Subcutaneous abdominal adipose tissue (tissue), 5 donors: ENCODE measurements at regions not wholly inside any gene's neighbourhood (a gene's known extent, or its start where the extent isn't known, plus 50 kb on each side); places are given as distances from the start of the nearest gene placed in this dataset.
"Not testable (repeated sequence)": the region's sequence is repeated elsewhere in the genome, so short reads cannot be mapped to it uniquely, and the experiment has no call there.

Experiments
- H3K27ac ChIP-seq: one replicate; pipeline ENCODE4 v1.7.0; 2013; ENCODE audit warnings: low read depth, mild to moderate bottlenecking, inconsistent platforms, low read length, moderate library complexity
- H3K27me3 ChIP-seq, 5 donors: one replicate each; pipeline ENCODE4 v1.7.0; 2013; ENCODE audit warnings: low read length in 5 of 5, inconsistent platforms in 1 of 5; ENCODE audit not compliant: control insufficient read depth in 5 of 5, insufficient read depth in 4 of 5
- H3K36me3 ChIP-seq, 5 donors: one replicate each; pipeline ENCODE4 v1.7.0; 2013; ENCODE audit warnings: low read length in 5 of 5; ENCODE audit not compliant: control insufficient read depth in 5 of 5, insufficient read depth in 5 of 5
- H3K4me1 ChIP-seq, 5 donors: one replicate each; pipeline ENCODE4 v1.7.0; 2013; ENCODE audit warnings: low read length in 5 of 5, mild to moderate bottlenecking in 3 of 5, moderate library complexity in 1 of 5; ENCODE audit not compliant: control insufficient read depth in 5 of 5, insufficient read depth in 5 of 5
- H3K4me3 ChIP-seq, 5 donors: one replicate each; pipeline ENCODE4 v1.7.0; 2013; ENCODE audit warnings: low read length in 5 of 5, low read depth in 1 of 5
- H3K9ac ChIP-seq, 5 donors: one replicate each; pipeline ENCODE4 v1.7.0; 2013; ENCODE audit warnings: low read length in 5 of 5, mild to moderate bottlenecking in 4 of 5, moderate library complexity in 3 of 5
- H3K9me3 ChIP-seq, 5 donors: one replicate each; pipeline ENCODE4 v1.7.0; 2013; ENCODE audit warnings: low read length in 5 of 5; ENCODE audit not compliant: control insufficient read depth in 5 of 5
- donor health status: healthy.
- donor health status: healthy.
- donor health status: healthy.
- donor health status: healthy.
- donor health status: healthy.

GRCh38 chr11:71136095-71136845 lies 116.1 kb downstream of the SHANK2 start:
- H3K27me3 ChIP-seq = peaks cover 0 to 7% (median 3%) of the 10 kb centered on the region in 5 donors
- H3K4me1 ChIP-seq = peaks cover 0 to 6% (median 2%) of the 10 kb centered on the region in 5 donors
- H3K4me3 ChIP-seq = no peak overlapping the region
- H3K27ac ChIP-seq = no peak overlapping the region
- no peak overlapping the region for H3K9ac ChIP-seq
- H3K36me3 ChIP-seq = no peaks in the 10 kb centered on the region
- H3K9me3 ChIP-seq = peaks cover 0 to 5% (median 0%) of the 10 kb centered on the region in 5 donors

DNA sequence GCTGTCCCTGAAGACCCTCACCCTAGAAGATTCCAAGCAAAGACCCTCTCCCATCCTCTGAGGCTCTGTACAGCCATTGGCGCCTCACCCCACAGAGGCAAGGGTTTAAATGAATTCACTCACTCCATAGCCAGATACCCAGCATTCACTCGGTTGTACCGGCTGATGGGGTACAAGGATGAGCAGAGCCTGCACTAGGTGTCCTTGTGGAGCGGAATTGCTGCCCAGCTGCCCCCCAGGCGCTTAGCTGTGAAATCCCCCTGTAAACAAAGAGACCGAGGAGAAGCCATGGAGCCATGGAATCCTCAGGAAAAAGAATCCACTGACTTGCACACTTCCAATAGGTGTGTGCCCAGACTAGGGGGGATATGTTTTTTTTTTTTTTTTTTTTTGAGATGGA lies 117.3 kb downstream of the SHANK2 start:
- no peaks in the 10 kb centered on the region for H3K36me3 ChIP-seq
- peaks cover 0 to 6% (median 2%) of the 10 kb centered on the region in 5 donors for H3K4me1 ChIP-seq
- no peak overlapping the region for H3K9ac ChIP-seq
- no peak overlapping the region for H3K27ac ChIP-seq
- H3K27me3 ChIP-seq = peaks cover 0 to 7% (median 0%) of the 10 kb centered on the region in 5 donors
- H3K9me3 ChIP-seq = peaks cover 0 to 5% (median 0%) of the 10 kb centered on the region in 5 donors
- no peak overlapping the region for H3K4me3 ChIP-seq

- no peak overlapping the region for H3K27ac ChIP-seq
- H3K4me3 ChIP-seq = no peak overlapping the region
- H3K9ac ChIP-seq = no peak overlapping the region
- no peaks in the 10 kb centered on the region for H3K36me3 ChIP-seq
- H3K27me3 ChIP-seq = peaks cover 0 to 7% (median 0%) of the 10 kb centered on the region in 5 donors
- peaks cover 0 to 5% (median 0%) of the 10 kb centered on the region in 5 donors for H3K9me3 ChIP-seq
- no peaks in the 10 kb centered on the region for H3K4me1 ChIP-seq
Observed at GRCh38 chr11:71133946-71134345, 118.4 kb downstream of the SHANK2 start.

DNA sequence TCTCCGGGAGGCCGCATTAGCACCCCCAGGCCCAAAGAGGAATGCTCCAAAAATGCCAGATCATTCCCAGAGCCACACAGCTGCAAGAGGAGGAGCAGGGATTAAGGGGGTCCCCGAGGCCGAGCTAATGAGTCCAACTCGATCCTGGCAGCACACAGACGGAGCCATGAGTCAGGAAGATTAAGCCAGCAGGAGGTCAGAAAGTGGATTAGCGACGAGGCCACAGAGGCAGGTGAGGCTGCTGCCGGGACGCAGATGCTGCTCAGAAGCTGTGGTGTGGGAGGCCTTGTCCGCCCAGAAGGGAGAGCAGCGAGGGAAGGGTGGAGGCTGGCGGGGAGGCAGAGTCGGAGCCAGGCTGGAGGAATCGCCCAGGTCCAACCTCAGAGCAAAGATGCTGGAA lies 120.5 kb downstream of the SHANK2 start:
- Histone ChIP-seq H3K27me3 (peaks cover 0 to 7% (median 2%) of the 10 kb centered on the region in 5 donors), H3K4me1 (no peaks in the 10 kb centered on the region), H3K9ac (no peak overlapping the region), H3K4me3 (no peak overlapping the region), H3K9me3 (peaks cover 0 to 5% (median 0%) of the 10 kb centered on the region in 5 donors), H3K27ac (no peak overlapping the region), H3K36me3 (no peaks in the 10 kb centered on the region)

DNA sequence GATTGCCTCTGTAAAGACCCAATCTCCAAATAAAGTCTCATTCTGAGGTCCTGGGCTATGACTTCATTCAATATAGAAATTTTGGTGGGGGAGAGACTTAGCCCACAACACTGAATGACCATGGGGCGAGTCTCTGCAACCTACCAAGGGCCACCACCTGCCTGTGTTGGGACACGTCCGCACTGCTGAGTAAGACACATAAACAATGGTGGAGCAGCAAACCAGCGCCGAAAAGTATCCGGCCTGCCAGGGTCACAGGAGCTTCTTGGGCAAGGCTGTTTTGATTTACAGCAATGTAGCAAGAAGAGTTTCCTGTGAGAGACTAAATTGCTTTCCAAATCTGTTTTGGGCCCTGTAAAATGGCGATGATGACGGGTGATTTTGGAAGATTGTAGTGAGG lies 122.3 kb downstream of the SHANK2 start:
- H3K36me3 ChIP-seq = no peaks in the 10 kb centered on the region
- no peak overlapping the region for H3K27ac ChIP-seq
- H3K4me3 ChIP-seq = no peak overlapping the region
- H3K27me3 ChIP-seq = peaks cover 0 to 7% (median 2%) of the 10 kb centered on the region in 5 donors
- no peak overlapping the region for H3K9ac ChIP-seq
- H3K4me1 ChIP-seq = no peaks in the 10 kb centered on the region
- H3K9me3 ChIP-seq = peaks cover 0 to 2% (median 0%) of the 10 kb centered on the region in 5 donors

DNA sequence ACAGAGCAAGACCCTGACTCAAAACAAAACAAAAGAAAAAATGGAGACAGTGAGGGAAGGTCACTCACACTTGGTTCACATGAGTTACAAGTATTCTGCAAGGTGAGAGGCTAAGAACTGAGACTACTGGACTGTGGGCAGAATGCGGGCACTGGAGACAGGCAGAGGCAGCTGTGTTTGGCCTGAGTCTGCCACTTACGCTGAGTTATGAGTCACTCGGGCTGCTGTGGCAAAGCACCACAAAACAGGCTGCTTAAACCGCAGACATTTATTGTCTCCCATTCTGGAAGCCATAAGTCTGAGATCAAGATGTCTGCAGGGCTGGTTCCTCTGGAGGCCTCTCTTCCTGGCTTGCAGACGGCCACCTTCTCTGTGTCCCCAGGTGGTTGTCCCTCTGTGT lies 122.8 kb downstream of the SHANK2 start:
- Histone ChIP-seq H3K9ac (no peak overlapping the region), H3K27ac (no peak overlapping the region), H3K27me3 (peaks cover 0 to 7% (median 2%) of the 10 kb centered on the region in 5 donors), H3K4me3 (no peak overlapping the region), H3K36me3 (no peaks in the 10 kb centered on the region), H3K9me3 (peaks cover 0 to 2% (median 0%) of the 10 kb centered on the region in 5 donors), H3K4me1 (no peaks in the 10 kb centered on the region)

DNA sequence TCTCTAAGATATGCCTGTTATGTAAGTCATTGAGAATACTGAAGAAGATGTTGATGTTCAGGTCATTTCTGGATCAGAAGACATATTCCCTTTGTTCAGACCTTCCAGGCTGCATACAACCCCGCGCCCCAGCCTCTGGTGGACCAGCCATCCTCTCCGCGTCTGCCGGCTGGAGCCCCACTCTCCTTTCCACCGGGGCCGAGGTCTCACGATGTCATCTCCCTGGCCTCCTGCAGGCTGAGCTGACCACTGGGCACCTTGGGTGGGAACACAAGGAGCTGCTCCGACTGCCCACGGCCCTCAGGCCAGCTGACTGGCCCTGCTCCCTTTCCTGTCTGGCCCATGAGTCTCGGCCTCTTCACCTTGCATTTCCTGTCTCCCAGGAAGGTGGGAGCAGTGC lies 124.6 kb downstream of the SHANK2 start:
- Histone ChIP-seq H3K27me3 (peaks cover 0 to 7% (median 2%) of the 10 kb centered on the region in 5 donors), H3K9ac (no peak overlapping the region), H3K27ac (no peak overlapping the region), H3K4me3 (no peak overlapping the region), H3K36me3 (no peaks in the 10 kb centered on the region), H3K9me3 (peaks cover 0 to 6% (median 0%) of the 10 kb centered on the region in 5 donors), H3K4me1 (no peaks in the 10 kb centered on the region)

- not testable (repeated sequence) for H3K4me1 ChIP-seq, H3K9ac ChIP-seq, H3K36me3 ChIP-seq, H3K27ac ChIP-seq, H3K9me3 ChIP-seq, H3K4me3 ChIP-seq, H3K27me3 ChIP-seq
Observed at GRCh38 chr11:71126401-71126800, 126.0 kb downstream of the SHANK2 start.

GRCh38 chr11:71125150-71125549 lies 127.2 kb downstream of the SHANK2 start:
- no peaks in the 10 kb centered on the region for H3K36me3 ChIP-seq
- no peak overlapping the region for H3K4me3 ChIP-seq

GRCh38 chr11:71124127-71124526 lies 128.2 kb downstream of the SHANK2 start:
- H3K27me3 ChIP-seq = peaks cover 0 to 4% (median 0%) of the 10 kb centered on the region in 5 donors
- H3K9ac ChIP-seq = no peak overlapping the region
- no peak overlapping the region for H3K27ac ChIP-seq
- no peak overlapping the region for H3K4me3 ChIP-seq
- peaks cover 0 to 4% (median 0%) of the 10 kb centered on the region in 5 donors for H3K9me3 ChIP-seq
- no peaks in the 10 kb centered on the region for H3K36me3 ChIP-seq
- peaks cover 0 to 1% (median 0%) of the 10 kb centered on the region in 5 donors for H3K4me1 ChIP-seq

More at GRCh38 chr11:71125150-71125549, 127.2 kb downstream of the SHANK2 start:
- Histone ChIP-seq H3K27ac (no peak overlapping the region), H3K4me1 (peaks cover 0 to 1% (median 0%) of the 10 kb centered on the region in 5 donors), H3K9ac (no peak overlapping the region), H3K27me3 (peaks cover 0 to 4% (median 0%) of the 10 kb centered on the region in 5 donors), H3K9me3 (peaks cover 0 to 4% (median 0%) of the 10 kb centered on the region in 5 donors)
